ENCODE measurements at regions not wholly inside any gene's neighbourhood (a gene's known extent, or its start where the extent isn't known, plus 50 kb on each side); places are given as distances from the start of the nearest gene placed in this dataset.

DNA sequence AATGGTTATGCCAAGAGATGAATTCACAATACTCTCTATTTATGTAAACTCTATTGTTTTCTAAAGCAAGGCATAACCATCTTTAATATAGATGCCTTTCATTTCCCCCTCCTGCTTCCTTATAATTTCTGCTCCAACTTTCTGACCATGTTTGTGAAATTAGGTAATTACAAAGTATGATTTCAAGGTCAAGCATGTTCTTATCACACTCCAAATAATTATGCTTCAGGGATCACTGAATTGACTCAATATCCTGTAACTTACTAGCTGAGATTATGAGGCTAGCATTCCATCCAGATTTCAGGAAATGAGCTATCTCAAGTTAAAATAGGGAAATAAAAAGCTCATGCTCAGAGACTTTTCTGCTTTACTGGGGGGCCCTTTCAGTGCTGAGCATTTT is 655.9 kb upstream of the IGFBP3 start:
- no peaks in the 10 kb centered on the region for H3K36me3 ChIP-seq (ENCODE audit: control insufficient read depth in 5 of 5, insufficient read depth in 5 of 5, low read length in 5 of 5)
- no peak overlapping the region for H3K9ac ChIP-seq (ENCODE audit: low read length in 5 of 5)
- no peak overlapping the region for H3K4me3 ChIP-seq (ENCODE audit: low read depth in 1 of 5, low read length in 5 of 5)
- peaks cover 0 to 4% (median 0%) of the 10 kb centered on the region in 5 donors for H3K9me3 ChIP-seq (ENCODE audit: control insufficient read depth in 5 of 5, low read length in 5 of 5)
- H3K27me3 ChIP-seq (ENCODE audit: control insufficient read depth in 5 of 5, insufficient read depth in 4 of 5, low read length in 5 of 5): no peaks in the 10 kb centered on the region
- H3K4me1 ChIP-seq (ENCODE audit: control insufficient read depth in 5 of 5, insufficient read depth in 5 of 5, low read length in 5 of 5): peaks cover 0 to 10% (median 0%) of the 10 kb centered on the region in 5 donors
- peak overlapping the region; percentile 6 for H3K27ac ChIP-seq (ENCODE audit: low read depth, low read length)

GRCh38 chr7:46572691-46573090 is 651.6 kb upstream of the IGFBP3 start:
- Histone ChIP-seq H3K4me3 (ENCODE audit: low read depth in 1 of 5, low read length in 5 of 5) (no peak overlapping the region), H3K27me3 (ENCODE audit: control insufficient read depth in 5 of 5, insufficient read depth in 4 of 5, low read length in 5 of 5) (no peaks in the 10 kb centered on the region), H3K9me3 (ENCODE audit: control insufficient read depth in 5 of 5, low read length in 5 of 5) (peaks cover 0 to 4% (median 0%) of the 10 kb centered on the region in 5 donors), H3K4me1 (ENCODE audit: control insufficient read depth in 5 of 5, insufficient read depth in 5 of 5, low read length in 5 of 5) (peaks cover 0 to 25% (median 0%) of the 10 kb centered on the region in 5 donors), H3K27ac (ENCODE audit: low read depth, low read length) (no peak overlapping the region), H3K9ac (ENCODE audit: low read length in 5 of 5) (no peak overlapping the region), H3K36me3 (ENCODE audit: control insufficient read depth in 5 of 5, insufficient read depth in 5 of 5, low read length in 5 of 5) (no peaks in the 10 kb centered on the region)

GRCh38 chr7:46571996-46572395 is 650.9 kb upstream of the IGFBP3 start:
- no peak overlapping the region for H3K4me3 ChIP-seq (ENCODE audit: low read depth in 1 of 5, low read length in 5 of 5)
- H3K9ac ChIP-seq (ENCODE audit: low read length in 5 of 5): no peak overlapping the region
- H3K27me3 ChIP-seq (ENCODE audit: control insufficient read depth in 5 of 5, insufficient read depth in 4 of 5, low read length in 5 of 5): no peaks in the 10 kb centered on the region
- no peaks in the 10 kb centered on the region for H3K36me3 ChIP-seq (ENCODE audit: control insufficient read depth in 5 of 5, insufficient read depth in 5 of 5, low read length in 5 of 5)
- H3K4me1 ChIP-seq (ENCODE audit: control insufficient read depth in 5 of 5, insufficient read depth in 5 of 5, low read length in 5 of 5): peaks cover 0 to 23% (median 0%) of the 10 kb centered on the region in 5 donors
- H3K27ac ChIP-seq (ENCODE audit: low read depth, low read length): no peak overlapping the region
- H3K9me3 ChIP-seq (ENCODE audit: control insufficient read depth in 5 of 5, low read length in 5 of 5): peaks cover 0 to 4% (median 0%) of the 10 kb centered on the region in 5 donors

GRCh38 chr7:46569133-46569465 is 648.0 kb upstream of the IGFBP3 start:
- no peak overlapping the region for H3K27ac ChIP-seq (ENCODE audit: low read depth, low read length)

GRCh38 chr7:46568420-46569132 is 647.5 kb upstream of the IGFBP3 start:
- Histone ChIP-seq H3K4me3 (ENCODE audit: low read depth in 1 of 5, low read length in 5 of 5) (no peak overlapping the region), H3K36me3 (ENCODE audit: control insufficient read depth in 5 of 5, insufficient read depth in 5 of 5, low read length in 5 of 5) (no peaks in the 10 kb centered on the region), H3K27ac (ENCODE audit: low read depth, low read length) (no peak overlapping the region), H3K9ac (ENCODE audit: low read length in 5 of 5) (no peak overlapping the region), H3K27me3 (ENCODE audit: control insufficient read depth in 5 of 5, insufficient read depth in 4 of 5, low read length in 5 of 5) (no peaks in the 10 kb centered on the region), H3K4me1 (ENCODE audit: control insufficient read depth in 5 of 5, insufficient read depth in 5 of 5, low read length in 5 of 5) (peaks cover 0 to 17% (median 0%) of the 10 kb centered on the region in 5 donors), H3K9me3 (ENCODE audit: control insufficient read depth in 5 of 5, low read length in 5 of 5) (peaks cover 0 to 2% (median 0%) of the 10 kb centered on the region in 5 donors)

More at GRCh38 chr7:46569133-46569465, 648.0 kb upstream of the IGFBP3 start:
- Histone ChIP-seq H3K9me3 (ENCODE audit: control insufficient read depth in 5 of 5, low read length in 5 of 5) (peaks cover 0 to 2% (median 0%) of the 10 kb centered on the region in 5 donors), H3K9ac (ENCODE audit: low read length in 5 of 5) (no peak overlapping the region), H3K4me3 (ENCODE audit: low read depth in 1 of 5, low read length in 5 of 5) (no peak overlapping the region), H3K36me3 (ENCODE audit: control insufficient read depth in 5 of 5, insufficient read depth in 5 of 5, low read length in 5 of 5) (no peaks in the 10 kb centered on the region), H3K27me3 (ENCODE audit: control insufficient read depth in 5 of 5, insufficient read depth in 4 of 5, low read length in 5 of 5) (no peaks in the 10 kb centered on the region), H3K4me1 (ENCODE audit: control insufficient read depth in 5 of 5, insufficient read depth in 5 of 5, low read length in 5 of 5) (peaks cover 0 to 17% (median 0%) of the 10 kb centered on the region in 5 donors)

DNA sequence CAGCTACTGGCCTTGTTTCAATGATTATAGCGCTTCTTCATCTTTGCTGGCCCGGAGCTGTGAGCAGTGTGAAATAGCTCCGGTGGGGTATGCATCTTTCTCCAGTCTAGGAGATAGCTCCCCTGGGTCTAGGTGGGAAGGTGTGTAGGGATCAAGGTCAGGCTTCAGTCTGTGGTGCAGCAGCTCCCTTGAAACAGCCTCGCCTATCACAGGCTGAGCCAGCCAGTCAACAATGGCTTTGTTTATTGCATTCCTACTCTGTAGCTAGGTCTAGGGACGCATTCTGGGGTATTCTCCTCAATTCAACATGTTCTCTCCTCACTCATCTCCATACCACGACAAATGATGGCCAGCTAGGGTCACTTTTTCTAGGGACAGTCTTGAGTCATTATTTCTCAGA is 646.8 kb upstream of the IGFBP3 start:
- Histone ChIP-seq H3K27ac (ENCODE audit: low read depth, low read length) (no peak overlapping the region), H3K4me3 (ENCODE audit: low read depth in 1 of 5, low read length in 5 of 5) (no peak overlapping the region), H3K36me3 (ENCODE audit: control insufficient read depth in 5 of 5, insufficient read depth in 5 of 5, low read length in 5 of 5) (no peaks in the 10 kb centered on the region), H3K4me1 (ENCODE audit: control insufficient read depth in 5 of 5, insufficient read depth in 5 of 5, low read length in 5 of 5) (peaks cover 0 to 17% (median 0%) of the 10 kb centered on the region in 5 donors), H3K9ac (ENCODE audit: low read length in 5 of 5) (no peak overlapping the region), H3K9me3 (ENCODE audit: control insufficient read depth in 5 of 5, low read length in 5 of 5) (no peaks in the 10 kb centered on the region), H3K27me3 (ENCODE audit: control insufficient read depth in 5 of 5, insufficient read depth in 4 of 5, low read length in 5 of 5) (no peaks in the 10 kb centered on the region)

GRCh38 chr7:46566097-46566774 is 645.2 kb upstream of the IGFBP3 start:
- no peaks in the 10 kb centered on the region for H3K27me3 ChIP-seq (ENCODE audit: control insufficient read depth in 5 of 5, insufficient read depth in 4 of 5, low read length in 5 of 5)
- H3K9ac ChIP-seq (ENCODE audit: low read length in 5 of 5): no peak overlapping the region
- H3K27ac ChIP-seq (ENCODE audit: low read depth, low read length): no peak overlapping the region
- peaks cover 0 to 4% (median 0%) of the 10 kb centered on the region in 5 donors for H3K9me3 ChIP-seq (ENCODE audit: control insufficient read depth in 5 of 5, low read length in 5 of 5)
- no peak overlapping the region for H3K4me3 ChIP-seq (ENCODE audit: low read depth in 1 of 5, low read length in 5 of 5)
- no peaks in the 10 kb centered on the region for H3K36me3 ChIP-seq (ENCODE audit: control insufficient read depth in 5 of 5, insufficient read depth in 5 of 5, low read length in 5 of 5)
- H3K4me1 ChIP-seq (ENCODE audit: control insufficient read depth in 5 of 5, insufficient read depth in 5 of 5, low read length in 5 of 5): peaks cover 0 to 17% (median 0%) of the 10 kb centered on the region in 5 donors

DNA sequence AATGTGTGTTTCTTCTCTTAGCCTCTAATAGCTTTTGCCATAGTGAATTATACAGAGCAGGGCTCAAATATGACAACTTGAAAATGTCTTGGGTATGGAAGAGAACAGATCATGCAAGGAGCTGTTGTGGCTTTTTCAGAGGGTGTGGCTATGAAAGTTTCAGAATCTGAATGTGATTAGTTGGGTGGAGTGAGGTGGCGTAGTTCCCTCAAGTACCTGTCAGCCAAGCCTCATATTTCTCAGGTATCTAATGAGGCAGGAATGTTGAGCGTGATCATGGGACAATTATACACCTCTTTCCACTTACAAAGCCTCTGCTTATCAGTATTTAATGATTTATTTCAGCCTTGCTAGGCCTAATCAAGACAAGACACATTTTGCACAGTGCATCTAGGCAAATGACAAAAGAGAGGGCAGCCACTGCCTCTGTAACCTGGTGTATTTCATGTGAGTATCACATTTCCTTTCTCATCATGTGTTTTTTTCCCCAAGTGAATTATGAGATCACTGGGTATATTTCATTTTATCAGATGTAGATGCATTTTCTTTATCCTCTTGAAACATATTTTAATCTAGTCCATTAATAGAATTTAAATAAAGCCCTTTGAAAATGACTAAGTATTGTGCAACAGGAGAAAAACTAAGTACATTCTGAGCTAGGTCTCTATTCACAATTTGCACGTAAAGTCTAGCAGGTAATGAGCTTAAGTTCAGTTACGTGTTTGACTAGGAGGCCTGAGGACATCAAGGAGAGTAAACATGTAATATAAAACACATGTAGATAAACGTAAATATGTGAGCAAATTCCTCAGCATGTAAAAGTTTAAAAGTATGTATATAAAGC is 644.4 kb upstream of the IGFBP3 start:
- H3K4me3 ChIP-seq (ENCODE audit: low read depth in 1 of 5, low read length in 5 of 5): no peak overlapping the region

GRCh38 chr7:46559194-46559832 is 638.2 kb upstream of the IGFBP3 start:
- H3K36me3 ChIP-seq (ENCODE audit: control insufficient read depth in 5 of 5, insufficient read depth in 5 of 5, low read length in 5 of 5): no peaks in the 10 kb centered on the region
- no peak overlapping the region for H3K9ac ChIP-seq (ENCODE audit: low read length in 5 of 5)
- H3K27me3 ChIP-seq (ENCODE audit: control insufficient read depth in 5 of 5, insufficient read depth in 4 of 5, low read length in 5 of 5): no peaks in the 10 kb centered on the region
- no peak overlapping the region for H3K27ac ChIP-seq (ENCODE audit: low read depth, low read length)
- H3K9me3 ChIP-seq (ENCODE audit: control insufficient read depth in 5 of 5, low read length in 5 of 5): peaks cover 0 to 7% (median 0%) of the 10 kb centered on the region in 5 donors
- H3K4me1 ChIP-seq (ENCODE audit: control insufficient read depth in 5 of 5, insufficient read depth in 5 of 5, low read length in 5 of 5): no peaks in the 10 kb centered on the region
- H3K4me3 ChIP-seq (ENCODE audit: low read depth in 1 of 5, low read length in 5 of 5): no peak overlapping the region

More for the DNA sequence above, 644.4 kb upstream of the IGFBP3 start:
- Histone ChIP-seq H3K27me3 (ENCODE audit: control insufficient read depth in 5 of 5, insufficient read depth in 4 of 5, low read length in 5 of 5) (no peaks in the 10 kb centered on the region), H3K9ac (ENCODE audit: low read length in 5 of 5) (no peak overlapping the region), H3K27ac (ENCODE audit: low read depth, low read length) (no peak overlapping the region), H3K36me3 (ENCODE audit: control insufficient read depth in 5 of 5, insufficient read depth in 5 of 5, low read length in 5 of 5) (no peaks in the 10 kb centered on the region), H3K4me1 (ENCODE audit: control insufficient read depth in 5 of 5, insufficient read depth in 5 of 5, low read length in 5 of 5) (peaks cover 0 to 17% (median 0%) of the 10 kb centered on the region in 5 donors), H3K9me3 (ENCODE audit: control insufficient read depth in 5 of 5, low read length in 5 of 5) (peaks cover 0 to 4% (median 0%) of the 10 kb centered on the region in 5 donors)
